Nephron progenitor cell (in vitro differentiated cells): ENCODE measurements at regions not wholly inside any gene's neighbourhood (a gene's known extent, or its start where the extent isn't known, plus 50 kb on each side); places are given as distances from the start of the nearest gene placed in this dataset.
"Not testable (repeated sequence)": the region's sequence is repeated elsewhere in the genome, so short reads cannot be mapped to it uniquely, and the experiment has no call there.

Experiments used
- DNase-seq: peaks from one replicate; pipeline ENCODE4 v3.0.0; 2021
- H3K27ac Mint-ChIP-seq: 2 replicates; pipeline ENCODE4 v1.8.0; 2021; ENCODE audit warnings: mild to moderate bottlenecking, moderate library complexity, mixed read lengths
- H3K27me3 Mint-ChIP-seq: 2 replicates; pipeline ENCODE4 v1.8.0; 2021; ENCODE audit warnings: mild to moderate bottlenecking, low read depth, mixed read lengths; ENCODE audit not compliant: poor library complexity
- H3K36me3 Mint-ChIP-seq: 2 replicates; pipeline ENCODE4 v1.8.0; 2021; ENCODE audit warnings: low read depth, mixed read lengths
- H3K4me1 Mint-ChIP-seq: 2 replicates; pipeline ENCODE4 v1.8.0; 2021; ENCODE audit warnings: mixed read lengths
- H3K4me3 Mint-ChIP-seq: 2 replicates; pipeline ENCODE4 v1.8.0; 2021; ENCODE audit warnings: mild to moderate bottlenecking, moderate library complexity, mixed read lengths
- H3K9me3 Mint-ChIP-seq: 2 replicates; pipeline ENCODE4 v1.8.0; 2021; ENCODE audit warnings: mild to moderate bottlenecking, moderate library complexity, mixed read lengths
- CTCF ChIP-seq: fragments of 200-600 bp; sonication (generic); IDR thresholded peaks from 2 replicates; pipeline ENCODE4 v1.5.0; 2021; ENCODE audit warnings: antibody characterized with exemption

- no peak for TF ChIP-seq CTCF
- peaks cover 5% of the 10 kb centered on the region for H3K27me3 Mint-ChIP-seq
- peaks cover 7% of the 10 kb centered on the region for H3K9me3 Mint-ChIP-seq
- H3K36me3 Mint-ChIP-seq: peaks cover 17% of the 10 kb centered on the region
- no peak overlapping the region for H3K27ac Mint-ChIP-seq
- no peak for DNase-seq
- no peak overlapping the region for H3K4me3 Mint-ChIP-seq
- H3K4me1 Mint-ChIP-seq: peaks cover 22% of the 10 kb centered on the region
Observed at GRCh38 chr6:126204598-126204997, 135.3 kb upstream of the CENPW start.

- Mint-ChIP-seq H3K27me3 (peaks cover 5% of the 10 kb centered on the region), H3K4me3 (no peak overlapping the region), H3K9me3 (peaks cover 7% of the 10 kb centered on the region), H3K36me3 (peaks cover 12% of the 10 kb centered on the region), H3K4me1 (peaks cover 33% of the 10 kb centered on the region), H3K27ac (no peak overlapping the region)
- DNase-seq: no peak
- no peak for TF ChIP-seq CTCF
Observed at GRCh38 chr6:126206504-126207246, 133.2 kb upstream of the CENPW start.

GRCh38 chr6:126210398-126211075 lies 129.4 kb upstream of the CENPW start:
- H3K4me3 Mint-ChIP-seq: no peak overlapping the region
- no peak for TF ChIP-seq CTCF
- H3K27me3 Mint-ChIP-seq: peaks cover 3% of the 10 kb centered on the region
- H3K9me3 Mint-ChIP-seq: peaks cover 20% of the 10 kb centered on the region
- H3K36me3 Mint-ChIP-seq: peaks cover 23% of the 10 kb centered on the region
- no peak for DNase-seq
- peaks cover 20% of the 10 kb centered on the region for H3K4me1 Mint-ChIP-seq
- peak overlapping the region; percentile 27 for H3K27ac Mint-ChIP-seq

GRCh38 chr6:126217497-126217896 lies 122.4 kb upstream of the CENPW start:
- no peak overlapping the region for H3K27ac Mint-ChIP-seq
- peaks cover 45% of the 10 kb centered on the region for H3K9me3 Mint-ChIP-seq
- H3K4me1 Mint-ChIP-seq: no peaks in the 10 kb centered on the region
- no peak for DNase-seq
- TF ChIP-seq CTCF: no peak
- peaks cover 63% of the 10 kb centered on the region for H3K36me3 Mint-ChIP-seq
- H3K27me3 Mint-ChIP-seq: peaks cover 3% of the 10 kb centered on the region
- H3K4me3 Mint-ChIP-seq: no peak overlapping the region

DNA sequence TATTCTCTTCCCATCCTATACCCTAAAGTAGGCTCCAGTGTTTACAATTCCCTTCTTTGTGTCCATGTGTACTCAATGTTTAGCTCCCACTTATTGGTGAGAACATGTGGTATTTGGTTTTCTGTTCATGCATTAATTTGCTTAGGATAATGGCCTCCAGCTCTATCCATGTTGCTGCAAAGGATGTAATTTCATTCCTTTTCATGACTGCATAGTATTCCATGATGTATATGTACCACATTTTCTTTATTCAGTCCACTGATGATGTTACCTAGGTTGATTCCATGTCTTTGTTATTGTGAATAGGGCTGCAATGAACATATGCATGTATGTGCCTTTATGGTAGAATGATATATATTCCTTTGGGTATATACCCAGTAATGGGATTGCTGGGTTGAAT lies 119.0 kb upstream of the CENPW start:
- H3K9me3 Mint-ChIP-seq: peaks cover 69% of the 10 kb centered on the region
- H3K27me3 Mint-ChIP-seq, H3K27ac Mint-ChIP-seq, H3K4me1 Mint-ChIP-seq, DNase-seq, H3K4me3 Mint-ChIP-seq: not testable (repeated sequence)
- H3K36me3 Mint-ChIP-seq: peaks cover 85% of the 10 kb centered on the region

GRCh38 chr6:126227833-126228702 lies 111.8 kb upstream of the CENPW start:
- peak; percentile 44 for DNase-seq
- H3K4me3 Mint-ChIP-seq: peak overlapping the region; percentile 14
- TF ChIP-seq CTCF: no peak
- H3K9me3 Mint-ChIP-seq: peaks cover 27% of the 10 kb centered on the region
- H3K27me3 Mint-ChIP-seq: no peaks in the 10 kb centered on the region
- H3K36me3 Mint-ChIP-seq: peaks cover 34% of the 10 kb centered on the region
- peak overlapping the region; percentile 89 for H3K27ac Mint-ChIP-seq
- peaks cover 55% of the 10 kb centered on the region for H3K4me1 Mint-ChIP-seq
